Activated CD4-positive, alpha-beta T cell treated with anti-CD3 and anti-CD28 coated beads, Interleukin-2, amount 50 U/mL, for 16 hours (primary cell): ENCODE measurements at regions not wholly inside any gene's neighbourhood (a gene's known extent, or its start where the extent isn't known, plus 50 kb on each side); places are given as distances from the start of the nearest gene placed in this dataset.

Source experiments
- DNase-seq: peaks from one replicate; pipeline ENCODE4 v3.0.0-alpha.2; 2020

- no peak for DNase-seq
Measured at GRCh38 chr9:92185096-92185495, 69.9 kb upstream of the SPTLC1 start.

DNA sequence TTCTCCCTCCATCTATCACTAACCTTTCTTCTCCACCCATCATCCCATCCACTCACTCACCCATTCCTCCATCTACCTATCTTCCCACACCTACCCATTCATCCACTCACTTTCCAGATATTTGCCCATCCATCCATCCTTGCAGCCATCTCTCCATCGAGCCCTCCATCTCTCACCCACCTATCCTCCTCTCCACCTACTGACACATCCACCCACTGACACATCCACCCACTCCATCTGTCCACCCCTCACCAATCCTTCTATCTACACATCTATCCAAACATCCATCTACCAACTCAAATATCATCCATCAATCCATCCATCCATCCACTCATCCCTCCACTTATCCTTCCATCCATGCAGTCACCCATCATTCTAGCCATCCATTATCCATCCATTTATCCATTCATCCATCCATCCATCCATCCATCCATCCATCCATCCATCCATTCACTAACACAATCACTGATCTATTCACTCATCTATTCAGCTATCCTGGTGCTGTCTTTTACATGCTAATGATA lies 68.9 kb upstream of the SPTLC1 start:
- DNase-seq, result no peak

DNA sequence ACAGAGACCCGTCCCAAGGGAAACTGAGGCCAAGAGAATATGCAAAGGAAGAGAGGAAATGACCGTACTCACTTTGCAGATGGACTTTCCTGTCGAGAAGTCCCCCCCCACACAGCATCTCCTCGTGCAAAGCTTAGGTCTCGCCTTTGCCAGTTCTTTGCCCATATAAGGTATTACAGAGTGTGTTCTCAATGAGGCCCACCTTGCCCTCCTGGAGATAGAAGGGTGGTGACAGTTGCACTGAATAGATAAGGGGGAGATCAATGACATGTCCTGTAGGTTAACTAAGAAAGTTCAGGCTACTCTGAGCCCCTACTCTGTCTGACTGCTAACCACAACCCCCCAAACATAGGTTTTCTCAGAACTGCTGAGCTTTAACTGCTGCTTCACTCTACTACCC lies 68.2 kb upstream of the SPTLC1 start:
- DNase-seq, result no peak

GRCh38 chr9:92181296-92181695 lies 66.1 kb upstream of the SPTLC1 start:
- no peak for DNase-seq

DNA sequence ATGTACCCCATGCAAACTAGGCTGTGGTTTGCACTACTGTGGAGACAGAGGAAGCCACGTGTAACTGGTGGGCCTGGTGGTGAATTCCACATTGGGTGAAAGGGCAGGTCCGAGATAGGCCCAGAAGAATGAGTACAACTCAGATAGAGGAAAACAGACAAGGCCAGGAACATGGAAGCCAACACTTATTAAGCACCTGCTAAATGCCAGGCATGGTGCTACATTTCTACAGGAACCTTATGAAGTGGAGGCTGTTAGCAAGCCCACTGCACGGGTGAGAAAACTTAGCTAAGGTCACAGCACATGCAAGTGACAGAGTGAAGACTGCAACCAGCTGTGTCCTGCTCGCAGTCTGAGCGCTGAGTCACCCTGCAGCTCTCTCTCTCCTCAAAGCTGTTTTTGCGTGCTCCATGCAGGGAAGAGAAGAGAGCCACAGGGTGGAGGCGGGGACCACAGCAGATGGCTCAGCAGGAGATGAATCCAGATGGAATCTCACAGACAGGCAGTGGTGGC lies 65.5 kb upstream of the SPTLC1 start:
- DNase-seq, result no peak

- no peak for DNase-seq
Measured at GRCh38 chr9:92180002-92180400, 64.8 kb upstream of the SPTLC1 start.

DNA sequence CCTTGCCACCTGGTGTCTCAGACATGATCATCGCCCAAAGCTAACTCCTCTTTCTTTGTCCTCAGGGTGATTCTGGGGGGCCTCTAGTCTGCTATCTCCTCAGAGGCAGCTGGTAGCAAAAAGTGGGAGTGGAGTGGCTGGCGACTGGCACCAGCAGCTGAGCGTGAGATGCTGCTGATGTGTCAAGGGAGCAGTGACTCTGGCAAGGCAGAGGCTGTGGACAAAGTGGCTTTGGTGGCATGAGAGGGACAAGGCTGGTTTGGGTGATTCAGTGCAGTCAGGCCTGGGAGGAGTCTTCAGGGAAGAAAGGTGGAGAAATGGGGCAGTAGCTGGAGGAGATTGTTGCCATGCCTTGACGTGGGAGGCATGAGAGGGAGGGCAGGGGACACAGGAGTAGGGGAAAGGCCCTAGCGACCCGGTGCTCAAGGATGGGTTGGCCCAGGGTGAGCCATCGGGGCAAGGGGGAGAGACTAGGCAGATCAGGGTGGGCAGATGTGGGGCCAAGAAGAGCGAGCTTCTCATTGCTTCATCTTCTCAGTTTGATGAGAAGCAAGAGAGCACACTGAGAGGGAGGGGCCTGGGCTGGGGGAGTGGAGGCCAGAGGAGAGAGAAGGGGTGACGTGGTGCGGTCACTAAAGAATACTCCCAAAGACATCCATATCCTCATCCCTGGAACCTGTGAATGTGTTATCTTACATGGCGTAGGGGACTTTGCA lies 64.2 kb upstream of the SPTLC1 start:
- DNase-seq, result no peak

GRCh38 chr9:92177591-92177990 lies 62.4 kb upstream of the SPTLC1 start:
- DNase-seq, result no peak

- DNase-seq, result no peak
Measured at GRCh38 chr9:92176800-92177185, 61.6 kb upstream of the SPTLC1 start.

- no peak for DNase-seq
Measured at GRCh38 chr9:92176068-92176799, 61.0 kb upstream of the SPTLC1 start.

DNA sequence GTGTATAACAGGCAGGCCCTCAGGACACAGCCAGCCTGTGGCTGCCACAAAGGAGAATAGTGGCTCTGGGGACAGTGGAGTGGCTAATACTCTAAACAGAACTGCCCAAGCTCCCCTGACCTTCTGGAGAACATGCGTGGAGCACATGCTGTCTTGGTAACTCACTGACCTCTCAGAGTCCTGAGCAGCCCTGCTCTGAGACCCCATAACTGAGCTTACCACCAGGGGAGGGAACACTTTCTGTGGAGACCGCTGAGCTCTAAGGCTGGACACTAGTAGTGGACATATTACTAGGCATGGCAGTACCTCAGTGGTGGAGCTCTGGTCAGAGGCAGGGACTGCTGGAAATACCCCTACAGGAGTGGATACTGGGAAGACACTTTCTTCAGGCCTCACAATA lies 60.2 kb upstream of the SPTLC1 start:
- no peak for DNase-seq

GRCh38 chr9:92173318-92173717 lies 58.1 kb upstream of the SPTLC1 start:
- no peak for DNase-seq

- no peak for DNase-seq
Measured at GRCh38 chr9:92171822-92172221, 56.6 kb upstream of the SPTLC1 start.

- DNase-seq, result no peak
Measured at GRCh38 chr9:92171281-92171680, 56.1 kb upstream of the SPTLC1 start.

GRCh38 chr9:92170848-92171247 lies 55.6 kb upstream of the SPTLC1 start:
- DNase-seq, result no peak

DNA sequence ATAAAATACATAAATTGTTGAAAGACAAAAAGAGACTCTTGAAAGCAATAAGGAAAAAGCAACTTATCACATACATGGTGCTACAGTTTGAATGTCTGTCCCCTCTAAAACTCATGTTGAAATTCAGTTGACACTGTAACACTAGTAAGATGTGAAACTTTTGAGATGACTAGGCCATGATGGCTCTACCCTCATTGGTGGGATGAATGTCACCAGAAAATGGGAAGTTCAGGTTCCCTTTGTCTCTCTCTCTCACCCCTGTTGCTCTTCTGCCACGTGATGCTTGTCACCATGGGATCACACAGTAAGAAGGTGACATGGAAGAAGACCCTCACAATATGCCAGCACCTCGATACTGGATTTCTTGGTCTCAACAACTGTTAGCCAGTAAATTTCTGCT lies 50.3 kb upstream of the SPTLC1 start:
- DNase-seq, result peak; percentile 40
